GM10266 (cell line): ENCODE measurements at regions not wholly inside any gene's neighbourhood (a gene's known extent, or its start where the extent isn't known, plus 50 kb on each side); places are given as distances from the start of the nearest gene placed in this dataset.
"Not testable (repeated sequence)": the region's sequence is repeated elsewhere in the genome, so short reads cannot be mapped to it uniquely, and the experiment has no call there.

Experiments used
- DNase-seq: peaks from one replicate; pipeline ENCODE4 v3.0.0; 2012; ENCODE audit errors: extremely low spot score
- CTCF ChIP-seq: IDR thresholded peaks from 2 replicates; pipeline ENCODE4 v1.5.1; 2012; ENCODE audit warnings: mild to moderate bottlenecking, low read depth; ENCODE audit not compliant: control insufficient read depth, insufficient read depth; ENCODE audit errors: missing control alignments

- TF ChIP-seq CTCF = no peak
- peak; percentile 4 for DNase-seq
Observed at GRCh38 chr5:50501491-50502228, 60.6 kb upstream of the EMB start.

GRCh38 chr5:50513028-50513457, 72.0 kb upstream of the EMB start:
- DNase-seq = not testable (repeated sequence)

GRCh38 chr5:50521060-50521459, 80.0 kb upstream of the EMB start:
- not testable (repeated sequence) for DNase-seq

GRCh38 chr5:50527514-50528060, 86.5 kb upstream of the EMB start:
- not testable (repeated sequence) for DNase-seq

GRCh38 chr5:50535393-50535792, 94.3 kb upstream of the EMB start:
- no peak for TF ChIP-seq CTCF
- DNase-seq = no peak

GRCh38 chr5:50537534-50537933, 96.4 kb upstream of the EMB start:
- DNase-seq = not testable (repeated sequence)

GRCh38 chr5:50547303-50547702, 106.2 kb upstream of the EMB start:
- peak; percentile 10 for DNase-seq
- TF ChIP-seq CTCF = no peak

- no peak for TF ChIP-seq CTCF
- DNase-seq = no peak
Observed at GRCh38 chr5:50550267-50550666, 109.2 kb upstream of the EMB start.

GRCh38 chr5:50550993-50551392, 109.9 kb upstream of the EMB start:
- no peak for DNase-seq
- no peak for TF ChIP-seq CTCF
